ENCODE measurements at regions not wholly inside any gene's neighbourhood (a gene's known extent, or its start where the extent isn't known, plus 50 kb on each side); places are given as distances from the start of the nearest gene placed in this dataset.

DNA sequence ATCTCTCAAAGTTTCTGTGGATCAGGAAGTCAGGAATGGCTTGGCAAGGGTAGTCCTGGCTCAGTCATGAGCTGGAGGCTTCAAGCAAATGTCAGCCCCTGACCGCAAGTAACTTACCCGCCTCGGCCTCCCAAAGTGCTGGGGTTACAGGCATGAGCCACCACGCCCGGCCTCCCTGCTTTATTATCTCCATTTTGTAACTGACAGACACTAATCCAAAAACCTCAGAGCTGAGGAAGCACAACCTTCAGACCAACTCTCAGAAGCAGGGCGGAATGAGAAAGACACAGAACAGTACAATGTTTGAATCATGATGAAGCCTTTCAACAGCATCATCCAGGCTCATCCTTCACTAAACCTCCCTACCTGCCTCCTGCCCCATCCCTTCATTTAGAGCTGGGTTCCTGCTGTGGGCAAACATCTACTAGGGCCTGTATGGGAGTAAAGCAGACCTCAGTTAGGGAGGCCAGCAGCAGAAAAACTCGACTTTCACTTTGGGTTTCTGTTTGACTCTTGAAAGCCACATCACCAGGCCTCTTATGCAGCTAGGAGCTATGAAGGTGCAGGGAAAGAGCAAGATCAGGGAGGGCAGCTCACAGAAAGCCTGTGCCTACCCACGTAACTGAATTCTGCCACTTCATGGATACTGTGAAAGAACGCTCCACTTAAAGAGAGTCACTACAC lies 84.4 kb upstream of the RAB4A start:
- Histone ChIP-seq H3K27me3 (ENCODE audit: insufficient read depth, poor library complexity, severe bottlenecking) (no peaks in the 10 kb centered on the region), H3K36me3 (ENCODE audit: low read depth) (no peaks in the 10 kb centered on the region), H3K4me3 (ENCODE audit: severe bottlenecking) (no peak overlapping the region), H3K9me3 (ENCODE audit: severe bottlenecking) (no peaks in the 10 kb centered on the region), H3K27ac (ENCODE audit: poor library complexity, severe bottlenecking) (no peak overlapping the region), H3K4me1 (ENCODE audit: insufficient read depth, poor library complexity, severe bottlenecking) (no peaks in the 10 kb centered on the region)
- TF ChIP-seq, protein P1, sequence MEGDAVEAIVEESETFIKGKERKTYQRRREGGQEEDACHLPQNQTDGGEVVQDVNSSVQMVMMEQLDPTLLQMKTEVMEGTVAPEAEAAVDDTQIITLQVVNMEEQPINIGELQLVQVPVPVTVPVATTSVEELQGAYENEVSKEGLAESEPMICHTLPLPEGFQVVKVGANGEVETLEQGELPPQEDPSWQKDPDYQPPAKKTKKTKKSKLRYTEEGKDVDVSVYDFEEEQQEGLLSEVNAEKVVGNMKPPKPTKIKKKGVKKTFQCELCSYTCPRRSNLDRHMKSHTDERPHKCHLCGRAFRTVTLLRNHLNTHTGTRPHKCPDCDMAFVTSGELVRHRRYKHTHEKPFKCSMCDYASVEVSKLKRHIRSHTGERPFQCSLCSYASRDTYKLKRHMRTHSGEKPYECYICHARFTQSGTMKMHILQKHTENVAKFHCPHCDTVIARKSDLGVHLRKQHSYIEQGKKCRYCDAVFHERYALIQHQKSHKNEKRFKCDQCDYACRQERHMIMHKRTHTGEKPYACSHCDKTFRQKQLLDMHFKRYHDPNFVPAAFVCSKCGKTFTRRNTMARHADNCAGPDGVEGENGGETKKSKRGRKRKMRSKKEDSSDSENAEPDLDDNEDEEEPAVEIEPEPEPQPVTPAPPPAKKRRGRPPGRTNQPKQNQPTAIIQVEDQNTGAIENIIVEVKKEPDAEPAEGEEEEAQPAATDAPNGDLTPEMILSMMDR (IDR thresholded peaks at IDR 0.05; ENCODE audit: poor library complexity, severe bottlenecking): no peak
- DNase-seq (ENCODE audit: low spot score) (no peak), ATAC-seq (ENCODE audit: low read depth) (no peak)

DNA sequence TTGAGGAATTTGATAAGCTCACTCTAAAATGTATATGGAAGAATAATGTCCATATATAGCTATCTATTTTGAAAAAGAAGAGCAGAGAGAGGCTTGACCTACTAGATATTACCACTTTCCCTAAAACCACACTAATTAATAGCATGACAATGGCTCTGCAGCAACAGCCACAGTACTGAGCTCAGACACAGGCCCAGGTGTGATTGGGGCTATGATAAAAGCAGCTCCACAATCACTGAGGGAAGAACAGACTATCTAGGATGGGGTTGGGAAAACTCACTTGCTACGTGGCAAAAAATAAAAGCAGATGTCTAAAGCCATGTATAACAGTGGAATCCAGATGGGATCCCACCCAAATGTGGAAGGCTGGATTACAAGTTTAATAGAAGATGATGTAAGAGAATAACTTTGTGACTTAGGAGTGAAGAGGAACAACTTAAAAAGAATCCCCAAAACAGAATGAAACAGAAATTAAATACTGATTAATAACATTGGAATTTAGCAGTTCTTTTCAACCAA lies 80.8 kb upstream of the RAB4A start:
- H3K27ac ChIP-seq (ENCODE audit: poor library complexity, severe bottlenecking): no peak overlapping the region
- H3K36me3 ChIP-seq (ENCODE audit: low read depth): no peaks in the 10 kb centered on the region
- peaks cover 8% of the 10 kb centered on the region for H3K4me1 ChIP-seq (ENCODE audit: insufficient read depth, poor library complexity, severe bottlenecking)
- H3K27me3 ChIP-seq (ENCODE audit: insufficient read depth, poor library complexity, severe bottlenecking): no peaks in the 10 kb centered on the region
- H3K9me3 ChIP-seq (ENCODE audit: severe bottlenecking): no peaks in the 10 kb centered on the region
- no peak overlapping the region for H3K4me3 ChIP-seq (ENCODE audit: severe bottlenecking)
- TF ChIP-seq, protein P1 (IDR thresholded peaks at IDR 0.05; ENCODE audit: poor library complexity, severe bottlenecking): no peak
- DNase-seq (ENCODE audit: low spot score) (no peak), ATAC-seq (ENCODE audit: low read depth) (no peak)

- peaks cover 8% of the 10 kb centered on the region for H3K4me1 ChIP-seq (ENCODE audit: insufficient read depth, poor library complexity, severe bottlenecking)
- no peaks in the 10 kb centered on the region for H3K27me3 ChIP-seq (ENCODE audit: insufficient read depth, poor library complexity, severe bottlenecking)
- no peak for DNase-seq (ENCODE audit: low spot score)
- TF ChIP-seq, protein P1 (IDR thresholded peaks at IDR 0.05; ENCODE audit: poor library complexity, severe bottlenecking): no peak
- peak; percentile 57; the same call in 2 of the 3 replicates for ATAC-seq (ENCODE audit: low read depth)
- no peak overlapping the region for H3K4me3 ChIP-seq (ENCODE audit: severe bottlenecking)
- no peaks in the 10 kb centered on the region for H3K36me3 ChIP-seq (ENCODE audit: low read depth)
- no peaks in the 10 kb centered on the region for H3K9me3 ChIP-seq (ENCODE audit: severe bottlenecking)
- peak overlapping the region; percentile 23 for H3K27ac ChIP-seq (ENCODE audit: poor library complexity, severe bottlenecking)
Observed at GRCh38 chr1:229191066-229191674, 79.7 kb upstream of the RAB4A start.

DNA sequence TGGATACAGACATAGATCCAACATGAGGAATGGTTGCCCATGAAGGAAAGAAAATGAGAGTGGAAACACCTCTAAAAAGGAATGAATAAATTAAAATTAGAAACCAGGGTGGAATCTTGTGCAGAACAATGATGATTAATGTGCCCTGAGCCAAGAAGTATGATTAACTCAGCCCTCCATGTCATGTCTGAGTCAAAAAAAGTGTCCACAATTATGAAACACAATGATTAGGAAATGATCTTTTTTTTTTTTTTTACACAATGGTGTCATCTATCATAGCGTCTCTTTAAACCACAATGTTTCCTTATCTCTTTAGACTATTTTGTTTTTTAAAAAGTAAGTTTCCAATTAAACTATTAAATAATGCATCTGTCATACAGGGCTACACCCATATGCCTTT lies 78.9 kb upstream of the RAB4A start:
- DNase-seq (ENCODE audit: low spot score) (no peak), ATAC-seq (ENCODE audit: low read depth) (peak; percentile 65; the same call in 2 of the 3 replicates)
- Histone ChIP-seq H3K4me3 (ENCODE audit: severe bottlenecking) (no peak overlapping the region), H3K27ac (ENCODE audit: poor library complexity, severe bottlenecking) (peak overlapping the region; percentile 23), H3K4me1 (ENCODE audit: insufficient read depth, poor library complexity, severe bottlenecking) (peaks cover 8% of the 10 kb centered on the region), H3K27me3 (ENCODE audit: insufficient read depth, poor library complexity, severe bottlenecking) (no peaks in the 10 kb centered on the region), H3K36me3 (ENCODE audit: low read depth) (no peaks in the 10 kb centered on the region), H3K9me3 (ENCODE audit: severe bottlenecking) (no peaks in the 10 kb centered on the region)
- TF ChIP-seq, protein P1 (IDR thresholded peaks at IDR 0.05; ENCODE audit: poor library complexity, severe bottlenecking): no peak

- no peaks in the 10 kb centered on the region for H3K27me3 ChIP-seq (ENCODE audit: insufficient read depth, poor library complexity, severe bottlenecking)
- TF ChIP-seq, protein P1 (IDR thresholded peaks at IDR 0.05; ENCODE audit: poor library complexity, severe bottlenecking): no peak
- H3K4me3 ChIP-seq (ENCODE audit: severe bottlenecking): no peak overlapping the region
- no peaks in the 10 kb centered on the region for H3K36me3 ChIP-seq (ENCODE audit: low read depth)
- H3K9me3 ChIP-seq (ENCODE audit: severe bottlenecking): no peaks in the 10 kb centered on the region
- DNase-seq (ENCODE audit: low spot score) (no peak), ATAC-seq (ENCODE audit: low read depth) (no peak)
- peaks cover 8% of the 10 kb centered on the region for H3K4me1 ChIP-seq (ENCODE audit: insufficient read depth, poor library complexity, severe bottlenecking)
- no peak overlapping the region for H3K27ac ChIP-seq (ENCODE audit: poor library complexity, severe bottlenecking)
Observed at GRCh38 chr1:229192853-229193252, 78.1 kb upstream of the RAB4A start.

Data from RWPE2 (cell line).